ENCODE measurements at regions not wholly inside any gene's neighbourhood (a gene's known extent, or its start where the extent isn't known, plus 50 kb on each side); places are given as distances from the start of the nearest gene placed in this dataset.
A peak's percentile ranks its signal among the peaks of the same experiment; 100 is the strongest.

- H3K27ac ChIP-seq, result no peak overlapping the region
- TF ChIP-seq, protein P1, sequence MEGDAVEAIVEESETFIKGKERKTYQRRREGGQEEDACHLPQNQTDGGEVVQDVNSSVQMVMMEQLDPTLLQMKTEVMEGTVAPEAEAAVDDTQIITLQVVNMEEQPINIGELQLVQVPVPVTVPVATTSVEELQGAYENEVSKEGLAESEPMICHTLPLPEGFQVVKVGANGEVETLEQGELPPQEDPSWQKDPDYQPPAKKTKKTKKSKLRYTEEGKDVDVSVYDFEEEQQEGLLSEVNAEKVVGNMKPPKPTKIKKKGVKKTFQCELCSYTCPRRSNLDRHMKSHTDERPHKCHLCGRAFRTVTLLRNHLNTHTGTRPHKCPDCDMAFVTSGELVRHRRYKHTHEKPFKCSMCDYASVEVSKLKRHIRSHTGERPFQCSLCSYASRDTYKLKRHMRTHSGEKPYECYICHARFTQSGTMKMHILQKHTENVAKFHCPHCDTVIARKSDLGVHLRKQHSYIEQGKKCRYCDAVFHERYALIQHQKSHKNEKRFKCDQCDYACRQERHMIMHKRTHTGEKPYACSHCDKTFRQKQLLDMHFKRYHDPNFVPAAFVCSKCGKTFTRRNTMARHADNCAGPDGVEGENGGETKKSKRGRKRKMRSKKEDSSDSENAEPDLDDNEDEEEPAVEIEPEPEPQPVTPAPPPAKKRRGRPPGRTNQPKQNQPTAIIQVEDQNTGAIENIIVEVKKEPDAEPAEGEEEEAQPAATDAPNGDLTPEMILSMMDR (conservative IDR thresholded peaks at IDR 0.05), result no peak
- no peak for TF ChIP-seq ZFX (IDR thresholded peaks at IDR 0.05)
Observed at GRCh38 chr1:88537787-88538186, 146.3 kb upstream of the PKN2 start.

DNA sequence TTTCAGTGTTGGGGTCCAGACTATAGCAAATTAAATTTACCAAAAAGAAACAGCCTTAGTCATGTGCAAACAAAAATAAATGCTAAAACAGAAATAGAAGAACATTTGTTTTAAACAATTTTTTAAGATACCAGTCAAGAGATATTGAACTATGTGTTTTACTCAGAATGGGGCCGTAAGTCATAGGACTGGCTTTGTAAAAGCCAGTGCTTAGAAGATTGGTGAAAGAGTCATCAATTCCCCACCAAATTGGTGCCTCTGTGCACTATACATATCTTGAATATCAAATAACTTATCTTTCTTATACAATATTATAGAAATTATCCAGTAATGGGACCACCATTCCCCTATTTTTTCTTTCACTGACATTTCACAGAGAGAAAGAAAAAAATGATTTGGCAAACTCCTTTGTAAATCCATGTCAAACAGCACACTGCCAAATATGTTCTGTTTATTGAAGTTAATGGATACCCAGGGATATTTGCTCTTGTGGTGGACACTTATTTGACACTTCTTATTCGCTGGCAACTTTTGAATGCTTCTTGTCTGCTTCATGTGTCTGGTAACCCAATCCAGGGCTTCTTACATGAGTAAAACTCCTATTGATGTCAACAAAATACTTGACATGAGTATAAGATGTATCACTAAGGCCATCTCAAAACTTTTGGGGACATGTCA, 145.7 kb upstream of the PKN2 start:
- H3K27ac ChIP-seq, result no peak overlapping the region
- no peak for TF ChIP-seq ZFX (IDR thresholded peaks at IDR 0.05)
- TF ChIP-seq, protein P1 (conservative IDR thresholded peaks at IDR 0.05), result no peak

GRCh38 chr1:88540255-88540654, 143.8 kb upstream of the PKN2 start:
- H3K27ac ChIP-seq, result no peak overlapping the region
- TF ChIP-seq ZFX (IDR thresholded peaks at IDR 0.05), result no peak
- TF ChIP-seq, protein P1 (conservative IDR thresholded peaks at IDR 0.05), result no peak

GRCh38 chr1:88541596-88541995, 142.5 kb upstream of the PKN2 start:
- TF ChIP-seq, protein P1 (conservative IDR thresholded peaks at IDR 0.05), result no peak
- TF ChIP-seq ZFX (IDR thresholded peaks at IDR 0.05), result no peak
- no peak overlapping the region for H3K27ac ChIP-seq

- no peak overlapping the region for H3K27ac ChIP-seq
- TF ChIP-seq ZFX (IDR thresholded peaks at IDR 0.05), result no peak
- TF ChIP-seq, protein P1 (conservative IDR thresholded peaks at IDR 0.05), result no peak
Observed at GRCh38 chr1:88544195-88544594, 139.9 kb upstream of the PKN2 start.

- H3K27ac ChIP-seq, result no peak overlapping the region
- TF ChIP-seq, protein P1 (conservative IDR thresholded peaks at IDR 0.05), result peak; percentile 45
- TF ChIP-seq ZFX (IDR thresholded peaks at IDR 0.05), result no peak
Observed at GRCh38 chr1:88549536-88549935, 134.5 kb upstream of the PKN2 start.

DNA sequence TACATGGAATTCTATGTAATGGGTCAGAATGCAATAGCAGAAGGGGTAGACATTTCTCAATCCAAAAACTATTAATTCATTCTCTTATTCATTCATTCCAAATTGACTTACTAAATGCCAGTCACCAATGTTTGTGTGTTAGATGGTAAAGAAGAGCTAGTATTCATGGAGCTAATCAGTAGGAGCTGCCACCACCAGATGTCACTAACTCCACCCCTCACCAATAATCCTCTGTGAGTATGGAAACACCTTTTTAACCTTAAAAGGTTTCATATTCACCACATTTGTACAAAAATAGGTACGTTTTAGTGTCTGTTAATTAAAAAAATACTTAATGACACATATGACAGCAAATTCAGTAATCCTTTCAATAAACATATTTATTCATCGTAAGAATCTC, 131.8 kb upstream of the PKN2 start:
- H3K27ac ChIP-seq, result no peak overlapping the region
- no peak for TF ChIP-seq ZFX (IDR thresholded peaks at IDR 0.05)
- TF ChIP-seq, protein P1 (conservative IDR thresholded peaks at IDR 0.05), result peak; percentile 25; the same call in 1 of the 2 replicates

Data from C4-2B (cell line).